Keratinocyte (primary cell): ENCODE measurements at regions not wholly inside any gene's neighbourhood (a gene's known extent, or its start where the extent isn't known, plus 50 kb on each side); places are given as distances from the start of the nearest gene placed in this dataset.

Experiments used
- DNase-seq: peaks from one replicate; pipeline ENCODE4 v3.0.0-alpha.2; 2011; ENCODE audit warnings: low read depth, missing footprints, low spot score
- FAIRE-seq: peaks from 2 replicates; lab custom pipeline; 2011; peaks lifted over from hg19 to GRCh38; lab: Jason Lieb, UNC
- H2AFZ ChIP-seq: 2 replicates; pipeline ENCODE4 v1.6.0; 2012; ENCODE audit warnings: low read length, control low read depth, inconsistent platforms; ENCODE audit not compliant: control insufficient read depth
- H3K27ac ChIP-seq: 2 replicates; pipeline ENCODE4 v1.5.1; 2011; ENCODE audit warnings: low read length; ENCODE audit not compliant: control insufficient read depth, insufficient read depth
- H3K27me3 ChIP-seq: 3 replicates; pipeline ENCODE4 v1.6.0; 2011; ENCODE audit warnings: low read length; ENCODE audit not compliant: control insufficient read depth, insufficient read depth; ENCODE audit errors: extremely low read depth
- H3K36me3 ChIP-seq, 2 experiments: 2 replicates in 1 of 2; 3 replicates in 1 of 2; pipeline ENCODE4 v1.5.1; 2011; ENCODE audit warnings: low read length in 2 of 2, mild to moderate bottlenecking in 1 of 2; ENCODE audit not compliant: control insufficient read depth in 2 of 2, insufficient read depth in 2 of 2; ENCODE audit errors: extremely low read depth in 1 of 2
- H3K4me1 ChIP-seq: 3 replicates; pipeline ENCODE4 v1.5.1; 2011; ENCODE audit warnings: low read length; ENCODE audit not compliant: control insufficient read depth, insufficient read depth; ENCODE audit errors: extremely low read depth
- H3K4me2 ChIP-seq: 3 replicates; pipeline ENCODE4 v1.6.0; 2011; ENCODE audit warnings: low read depth, low read length; ENCODE audit not compliant: control insufficient read depth, insufficient read depth; ENCODE audit errors: extremely low read depth
- H3K4me3 ChIP-seq, 3 experiments: fragments of 200-600 bp in 1 of 3; sonication (generic) in 1 of 3; 2 replicates in 2 of 3; 3 replicates in 1 of 3; pipeline ENCODE4 v1.5.1; 2011 to 2016; ENCODE audit warnings: low read length in 3 of 3, mild to moderate bottlenecking in 3 of 3, control low read depth in 2 of 3, inconsistent platforms in 1 of 3, low read depth in 1 of 3, mixed read lengths in 1 of 3, mixed run types in 1 of 3, moderate library complexity in 1 of 3; ENCODE audit not compliant: control insufficient read depth in 2 of 3, insufficient read depth in 2 of 3; ENCODE audit errors: extremely low read depth in 1 of 3
- H3K79me2 ChIP-seq: 2 replicates; pipeline ENCODE4 v1.6.0; 2012; ENCODE audit warnings: low read length; ENCODE audit not compliant: control insufficient read depth, insufficient read depth
- H3K9ac ChIP-seq: 3 replicates; pipeline ENCODE4 v1.6.0; 2011; ENCODE audit warnings: low read length; ENCODE audit not compliant: control insufficient read depth, insufficient read depth; ENCODE audit errors: extremely low read depth
- H3K9me1 ChIP-seq: 3 replicates; pipeline ENCODE4 v1.6.0; 2011; ENCODE audit warnings: low read length; ENCODE audit not compliant: control insufficient read depth, insufficient read depth; ENCODE audit errors: extremely low read depth
- H3K9me3 ChIP-seq: 2 replicates; pipeline ENCODE4 v1.5.1; 2012; ENCODE audit warnings: low read depth, low read length; ENCODE audit not compliant: control insufficient read depth
- H4K20me1 ChIP-seq: 3 replicates; pipeline ENCODE4 v1.6.0; 2011; ENCODE audit warnings: low read length; ENCODE audit not compliant: control insufficient read depth, insufficient read depth; ENCODE audit errors: extremely low read depth
- CTCF ChIP-seq, 3 experiments: IDR thresholded peaks in 1 of 3; conservative IDR thresholded peaks in 1 of 3; optimal IDR thresholded peaks in 1 of 3; 2 replicates in 2 of 3; 3 replicates in 1 of 3; pipeline versions ENCODE3 to v1.5.1; 2011; ENCODE audit warnings: low read length in 3 of 3, mild to moderate bottlenecking in 3 of 3, moderate library complexity in 2 of 3, control low read depth in 1 of 3, inconsistent platforms in 1 of 3; ENCODE audit not compliant: insufficient read depth in 2 of 3; ENCODE audit errors: extremely low read depth in 1 of 3
- EZH2 ChIP-seq: IDR thresholded peaks from one replicate; pipeline ENCODE4 v1.6.1; 2012; ENCODE audit warnings: inconsistent platforms, mild to moderate bottlenecking, low read length, moderate library complexity
- dilution Hi-C: fragments of 300-500 bp; cut with MboI; formaldehyde crosslinking; loops from one replicate; pipeline ENCODE4 v1.7.0; 2020; ENCODE audit warnings: low sequenced_read_pairs; ENCODE audit not compliant: extremely low pct_ligation_motif_present

DNA sequence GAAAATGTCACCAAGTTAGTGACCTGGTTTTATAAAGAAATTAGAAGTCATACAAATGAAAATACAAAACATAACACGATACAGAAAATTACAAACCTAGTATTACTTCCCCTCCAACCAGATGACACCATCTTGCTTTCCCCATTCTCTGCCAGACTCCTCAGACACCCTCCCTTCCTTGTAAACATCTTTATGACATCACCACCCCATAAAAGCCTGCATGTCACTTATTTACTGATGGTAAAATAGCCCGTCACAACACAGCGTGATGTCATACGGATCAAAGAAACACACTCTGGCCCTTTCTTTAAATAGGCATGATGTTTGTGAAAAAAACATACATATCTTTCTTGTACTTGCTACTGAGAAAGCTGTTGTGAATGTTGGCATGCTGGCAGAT, 254.8 kb upstream of the SOX11 start:
- no peak for FAIRE-seq
- no peak overlapping the region for H2AFZ ChIP-seq
- dilution Hi-C loops: no loop called here

GRCh38 chr2:5440174-5440573, 252.0 kb upstream of the SOX11 start:
- no peaks in the 10 kb centered on the region for H3K79me2 ChIP-seq
- H3K9me3 ChIP-seq: peaks cover 5% of the 10 kb centered on the region
- FAIRE-seq: no peak
- no peak for DNase-seq
- H3K9ac ChIP-seq: no peak overlapping the region
- TF ChIP-seq CTCF (optimal IDR thresholded peaks at IDR 0.05 in 1 of 3, IDR thresholded peaks at IDR 0.05 in 1 of 3, conservative IDR thresholded peaks at IDR 0.05 in 1 of 3; ENCODE audit: extremely low read depth in 1 of 3, insufficient read depth in 2 of 3, low read length in 3 of 3): no peak
- no peak for TF ChIP-seq EZH2
- H3K4me1 ChIP-seq: no peaks in the 10 kb centered on the region
- no peaks in the 10 kb centered on the region for H4K20me1 ChIP-seq
- H3K4me2 ChIP-seq: no peak overlapping the region
- dilution Hi-C loops: no loop called here
- no peaks in the 10 kb centered on the region for H3K9me1 ChIP-seq
- H2AFZ ChIP-seq: no peak overlapping the region
- no peak overlapping the region for H3K27ac ChIP-seq
- no peaks in the 10 kb centered on the region for H3K36me3 ChIP-seq
- no peak overlapping the region for H3K4me3 ChIP-seq
- no peaks in the 10 kb centered on the region for H3K27me3 ChIP-seq

More for the DNA sequence above, 254.8 kb upstream of the SOX11 start:
- Histone ChIP-seq H3K27ac (no peak overlapping the region), H4K20me1 (no peaks in the 10 kb centered on the region), H3K9me1 (no peaks in the 10 kb centered on the region), H3K4me1 (no peaks in the 10 kb centered on the region), H3K9me3 (peaks cover 2% of the 10 kb centered on the region), H3K36me3 (no peaks in the 10 kb centered on the region), H3K4me3 (no peak overlapping the region), H3K79me2 (no peaks in the 10 kb centered on the region), H3K4me2 (no peak overlapping the region), H3K27me3 (no peaks in the 10 kb centered on the region), H3K9ac (no peak overlapping the region)
- TF ChIP-seq CTCF (optimal IDR thresholded peaks at IDR 0.05 in 1 of 3, IDR thresholded peaks at IDR 0.05 in 1 of 3, conservative IDR thresholded peaks at IDR 0.05 in 1 of 3; ENCODE audit: extremely low read depth in 1 of 3, insufficient read depth in 2 of 3, low read length in 3 of 3) (no peak), EZH2 (no peak)
- DNase-seq: no peak
